Naive B cell (primary cell): ENCODE measurements at regions not wholly inside any gene's neighbourhood (a gene's known extent, or its start where the extent isn't known, plus 50 kb on each side); places are given as distances from the start of the nearest gene placed in this dataset.
A peak's percentile ranks its signal among the peaks of the same experiment; 100 is the strongest.

Experiments used
- ATAC-seq, 2 donors: fragments of 150-1000 bp; cut with Tn5 transposase; 2 replicates each; pipeline ENCODE4 v1.10.0; 2021; ENCODE audit warnings: low read depth in 2 of 2, mild to moderate bottlenecking in 2 of 2, moderate library complexity in 2 of 2
- DNase-seq: peaks from one replicate; pipeline ENCODE4 v3.0.0; 2022
- H3K27ac Mint-ChIP-seq, 6 donors: one replicate each; pipeline ENCODE4 v1.8.0; 2020 to 2022; ENCODE audit warnings: mild to moderate bottlenecking in 6 of 6, mixed read lengths in 6 of 6, moderate library complexity in 5 of 6, inconsistent platforms in 2 of 6
- H3K27me3 Mint-ChIP-seq, 3 donors: one replicate each; pipeline ENCODE4 v1.8.0; 2021 to 2022; ENCODE audit warnings: mixed read lengths in 3 of 3, mild to moderate bottlenecking in 1 of 3
- H3K36me3 Mint-ChIP-seq, 2 donors: one replicate each; pipeline ENCODE4 v1.8.0; 2020 to 2022; ENCODE audit warnings: mixed read lengths in 2 of 2, inconsistent platforms in 1 of 2, mild to moderate bottlenecking in 1 of 2
- H3K4me1 Mint-ChIP-seq, 3 donors: one replicate each; pipeline ENCODE4 v1.8.0; 2020 to 2022; ENCODE audit warnings: mixed read lengths in 3 of 3, inconsistent platforms in 1 of 3, mild to moderate bottlenecking in 1 of 3, moderate library complexity in 1 of 3
- H3K4me3 Mint-ChIP-seq, 8 donors: one replicate each; pipeline ENCODE4 v1.8.0; 2020 to 2022; ENCODE audit warnings: mild to moderate bottlenecking in 8 of 8, mixed read lengths in 8 of 8, moderate library complexity in 8 of 8, inconsistent platforms in 2 of 8
- H3K9me3 Mint-ChIP-seq, 7 donors: one replicate each; pipeline ENCODE4 v1.8.0; 2020 to 2022; ENCODE audit warnings: mixed read lengths in 7 of 7, mild to moderate bottlenecking in 5 of 7, inconsistent platforms in 2 of 7, moderate library complexity in 1 of 7

DNA sequence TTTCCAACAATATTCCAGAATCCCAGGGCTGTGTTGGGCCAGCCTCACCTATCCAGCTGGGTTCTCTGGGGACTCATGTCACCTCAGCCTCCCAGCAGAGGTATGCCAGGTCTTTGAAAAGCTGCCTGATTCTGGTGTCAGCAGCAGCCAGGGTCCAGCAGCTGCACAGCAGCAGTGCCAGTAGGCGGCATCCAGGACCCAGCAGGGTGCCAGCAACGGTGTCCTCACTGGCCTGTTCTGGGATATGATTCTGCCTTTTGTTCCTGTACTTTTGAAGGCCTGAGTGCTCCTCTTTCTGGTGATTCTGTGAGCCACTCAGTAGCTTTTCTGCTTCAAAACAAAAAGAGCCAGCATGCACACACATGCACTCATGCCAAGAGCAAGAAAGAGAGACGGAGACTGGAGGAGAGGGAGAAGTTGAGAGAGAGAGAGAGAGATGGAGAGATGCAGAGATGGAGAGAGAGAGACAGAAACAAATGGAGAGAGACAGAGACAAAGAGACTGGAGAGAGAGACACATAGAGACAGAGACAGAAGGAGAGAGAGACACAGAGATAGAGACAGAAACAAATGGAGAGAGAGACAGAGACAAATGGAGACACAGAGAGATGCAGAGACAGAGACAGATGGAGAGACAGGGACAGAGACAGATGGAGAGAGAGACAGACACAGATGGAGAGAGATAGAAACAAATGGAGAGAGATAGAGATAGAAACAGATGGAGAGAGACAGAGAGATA is 205.7 kb downstream of the UACA start:
- no peaks in the 10 kb centered on the region for H3K36me3 Mint-ChIP-seq
- peaks cover 15 to 21% (median 16%) of the 10 kb centered on the region in 3 donors for H3K27me3 Mint-ChIP-seq
- peaks cover 0 to 3% (median 3%) of the 10 kb centered on the region in 3 donors for H3K4me1 Mint-ChIP-seq
- H3K4me3 Mint-ChIP-seq = no peak overlapping the region
- no peak overlapping the region for H3K27ac Mint-ChIP-seq
- DNase-seq (no peak), ATAC-seq (no peak)
- H3K9me3 Mint-ChIP-seq = no peaks in the 10 kb centered on the region

DNA sequence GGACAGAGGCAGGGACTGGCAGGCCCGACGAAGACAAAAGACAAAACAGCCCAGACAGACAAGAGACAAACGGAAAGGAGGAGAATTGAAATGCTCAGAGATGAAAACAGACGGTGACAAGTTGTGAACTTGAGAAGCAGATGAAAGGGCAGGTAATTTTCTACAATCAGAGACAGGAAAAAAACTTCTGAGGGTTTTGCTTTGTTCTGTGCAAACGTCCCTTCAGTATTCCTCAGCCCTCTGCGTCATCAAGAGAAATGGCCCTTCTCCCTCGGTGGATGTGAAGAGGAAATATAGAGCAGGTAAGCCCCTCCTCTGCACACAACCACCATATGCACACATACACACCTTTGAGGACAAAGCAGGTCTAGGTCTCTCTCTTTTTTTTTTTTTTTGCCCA is 206.6 kb downstream of the UACA start:
- no peak overlapping the region for H3K4me3 Mint-ChIP-seq
- no peak for DNase-seq
- no peak overlapping the region for H3K27ac Mint-ChIP-seq
- H3K36me3 Mint-ChIP-seq = peaks cover 0 to 4% of the 10 kb centered on the region in 2 donors
- peaks cover 7 to 16% (median 14%) of the 10 kb centered on the region in 3 donors for H3K27me3 Mint-ChIP-seq
- no peak for ATAC-seq
- H3K4me1 Mint-ChIP-seq = peaks cover 0 to 3% (median under 1%) of the 10 kb centered on the region in 3 donors
- peaks cover 0 to 8% (median 3%) of the 10 kb centered on the region in 7 donors for H3K9me3 Mint-ChIP-seq

DNA sequence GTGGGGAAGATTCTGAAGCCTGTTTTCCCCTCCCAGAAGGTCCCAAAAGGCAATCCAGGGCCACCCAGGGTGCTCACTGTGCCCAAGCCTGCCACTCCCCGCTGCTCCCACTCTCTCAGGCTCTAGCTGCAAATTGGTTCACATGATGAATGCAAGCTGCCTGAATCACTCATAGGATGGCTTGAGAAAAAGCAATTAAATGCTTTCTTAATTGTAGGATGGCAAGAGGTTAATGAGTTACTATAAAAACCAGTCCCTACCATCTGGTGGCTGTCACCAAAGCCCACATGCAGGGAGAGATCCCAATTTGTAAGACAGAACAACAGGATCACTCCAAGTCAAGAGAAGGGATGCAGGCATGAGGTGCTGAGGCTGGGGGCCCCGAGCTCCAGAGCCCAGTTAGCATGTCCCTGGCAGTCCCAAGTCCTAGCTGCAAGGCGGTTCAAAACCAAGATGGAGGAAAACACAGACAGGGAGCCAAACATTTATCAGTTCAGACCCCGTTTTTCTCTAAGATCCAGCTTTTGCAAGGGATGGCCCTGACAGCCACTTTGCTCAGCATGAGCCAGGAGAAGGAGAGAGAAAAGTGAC is 207.1 kb downstream of the UACA start:
- Mint-ChIP-seq H3K36me3 (peaks cover 0 to 8% of the 10 kb centered on the region in 2 donors), H3K27me3 (peaks cover 1 to 14% (median 11%) of the 10 kb centered on the region in 3 donors), H3K9me3 (peaks cover 0 to 11% (median 3%) of the 10 kb centered on the region in 7 donors), H3K4me3 (no peak overlapping the region), H3K27ac (no peak overlapping the region), H3K4me1 (peaks cover 0 to 3% (median 0%) of the 10 kb centered on the region in 3 donors)
- ATAC-seq = no peak
- DNase-seq = no peak

DNA sequence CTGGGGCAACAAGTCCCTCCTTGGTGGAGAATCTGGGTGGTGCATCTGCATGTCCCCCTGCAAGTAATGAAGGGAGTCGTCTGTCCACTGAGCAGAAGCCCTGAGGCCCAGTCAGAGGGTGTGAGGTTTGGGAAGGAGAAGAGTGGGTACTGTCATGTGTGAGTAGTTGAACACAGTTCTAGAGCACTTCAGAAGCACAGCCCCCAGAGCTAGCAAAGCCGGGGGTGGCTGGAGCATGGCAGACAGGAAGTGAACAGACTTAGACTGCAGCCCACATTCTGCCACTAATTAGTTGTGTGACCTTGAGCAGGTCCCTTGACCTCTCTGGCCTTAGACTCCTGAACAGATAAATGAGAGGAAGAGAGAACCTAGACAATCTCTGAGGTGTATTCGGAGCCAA is 207.6 kb downstream of the UACA start:
- Mint-ChIP-seq H3K4me3 (no peak overlapping the region), H3K27ac (no peak overlapping the region), H3K27me3 (peaks cover 0 to 13% (median 10%) of the 10 kb centered on the region in 3 donors), H3K36me3 (peaks cover 0 to 8% of the 10 kb centered on the region in 2 donors), H3K9me3 (peaks cover 0 to 11% (median 3%) of the 10 kb centered on the region in 7 donors), H3K4me1 (peaks cover 0 to 2% (median 0%) of the 10 kb centered on the region in 3 donors)
- ATAC-seq (no peak), DNase-seq (no peak)

- ATAC-seq (no peak), DNase-seq (no peak)
- H3K4me3 Mint-ChIP-seq = no peak overlapping the region
- H3K36me3 Mint-ChIP-seq = peaks cover 0 to 8% of the 10 kb centered on the region in 2 donors
- peaks cover 0 to 11% (median 3%) of the 10 kb centered on the region in 7 donors for H3K9me3 Mint-ChIP-seq
- H3K27me3 Mint-ChIP-seq = peaks cover 0 to 10% (median 10%) of the 10 kb centered on the region in 3 donors
- H3K4me1 Mint-ChIP-seq = no peaks in the 10 kb centered on the region
- no peak overlapping the region for H3K27ac Mint-ChIP-seq
Observed at GRCh38 chr15:70547846-70548487, 215.4 kb downstream of the UACA start.

GRCh38 chr15:70545526-70545925 is 217.8 kb downstream of the UACA start:
- Mint-ChIP-seq H3K36me3 (no peaks in the 10 kb centered on the region), H3K27ac (no peak overlapping the region), H3K4me1 (no peaks in the 10 kb centered on the region), H3K4me3 (no peak overlapping the region), H3K27me3 (peaks cover 5 to 9% (median 7%) of the 10 kb centered on the region in 3 donors), H3K9me3 (peaks cover 0 to 1% (median 0%) of the 10 kb centered on the region in 7 donors)
- no peak for DNase-seq
- ATAC-seq = no peak

- Mint-ChIP-seq H3K36me3 (no peaks in the 10 kb centered on the region), H3K4me3 (no peak overlapping the region), H3K9me3 (peaks cover 0 to 1% (median 0%) of the 10 kb centered on the region in 7 donors), H3K27ac (no peak overlapping the region), H3K4me1 (peaks cover 0 to 4% (median 0%) of the 10 kb centered on the region in 3 donors), H3K27me3 (peaks cover 17 to 28% (median 18%) of the 10 kb centered on the region in 3 donors)
- no peak for ATAC-seq
- DNase-seq = no peak
Observed at GRCh38 chr15:70541511-70541910, 221.8 kb downstream of the UACA start.

- Mint-ChIP-seq H3K27ac (no peak overlapping the region), H3K27me3 (peaks cover 24 to 28% (median 26%) of the 10 kb centered on the region in 3 donors), H3K4me3 (no peak overlapping the region), H3K36me3 (no peaks in the 10 kb centered on the region), H3K4me1 (peaks cover 11 to 19% (median 11%) of the 10 kb centered on the region in 3 donors), H3K9me3 (peaks cover 0 to 1% (median 0%) of the 10 kb centered on the region in 7 donors)
- ATAC-seq (no peak), DNase-seq (no peak)
Observed at GRCh38 chr15:70539912-70540530, 223.3 kb downstream of the UACA start.

DNA sequence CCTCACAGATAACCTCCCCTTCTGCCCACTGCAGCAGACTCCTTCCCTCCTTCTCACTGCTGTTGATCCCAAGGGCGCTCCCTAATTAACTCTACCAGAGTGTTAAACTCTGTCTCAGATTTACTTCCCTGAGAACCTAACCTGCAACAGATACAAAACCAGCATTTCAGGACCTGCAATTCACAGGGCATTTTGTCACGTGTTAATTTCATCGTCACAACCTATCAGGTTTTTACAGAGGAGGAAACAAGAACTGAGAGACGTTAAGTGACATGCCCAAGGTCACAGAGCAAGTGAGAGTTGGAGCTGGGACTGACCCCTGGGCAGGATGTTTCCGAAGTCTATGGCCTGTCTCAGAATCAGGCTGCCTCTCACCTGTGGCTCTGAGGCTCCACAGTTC is 223.9 kb downstream of the UACA start:
- DNase-seq (no peak), ATAC-seq (no peak)
- H3K27ac Mint-ChIP-seq = peak overlapping the region in 1 of 6 donors; percentile 28
- peaks cover 17 to 25% (median 17%) of the 10 kb centered on the region in 3 donors for H3K4me1 Mint-ChIP-seq
- peaks cover 28 to 33% (median 28%) of the 10 kb centered on the region in 3 donors for H3K27me3 Mint-ChIP-seq
- peak overlapping the region in 1 of 8 donors; percentile 28 for H3K4me3 Mint-ChIP-seq
- peaks cover 0 to 1% (median 0%) of the 10 kb centered on the region in 7 donors for H3K9me3 Mint-ChIP-seq
- H3K36me3 Mint-ChIP-seq = no peaks in the 10 kb centered on the region

DNA sequence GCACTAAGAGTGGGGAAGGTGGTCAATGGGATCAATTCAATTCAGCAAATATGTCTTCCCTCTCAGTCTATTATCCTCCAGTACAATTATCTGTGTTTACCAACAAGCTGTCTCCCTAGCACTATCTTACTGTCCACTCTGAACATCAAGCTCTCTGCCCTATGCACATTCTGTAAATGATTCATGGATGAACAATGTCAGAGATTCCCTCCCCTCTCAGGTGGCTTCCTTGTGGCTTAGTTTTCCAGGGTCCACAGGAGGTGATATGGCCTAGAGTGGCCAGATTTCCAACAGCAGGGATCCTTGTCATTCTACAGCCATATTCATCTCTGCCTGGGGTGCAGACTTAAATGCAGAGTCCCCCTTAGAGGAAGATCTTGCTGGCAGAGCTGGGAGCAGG is 225.1 kb downstream of the UACA start:
- Mint-ChIP-seq H3K27me3 (peaks cover 28 to 37% (median 36%) of the 10 kb centered on the region in 3 donors), H3K4me1 (peaks cover 22 to 32% (median 25%) of the 10 kb centered on the region in 3 donors), H3K27ac (no peak overlapping the region), H3K4me3 (no peak overlapping the region), H3K36me3 (no peaks in the 10 kb centered on the region), H3K9me3 (peaks cover 0 to 1% (median 0%) of the 10 kb centered on the region in 7 donors)
- no peak for ATAC-seq
- no peak for DNase-seq

DNA sequence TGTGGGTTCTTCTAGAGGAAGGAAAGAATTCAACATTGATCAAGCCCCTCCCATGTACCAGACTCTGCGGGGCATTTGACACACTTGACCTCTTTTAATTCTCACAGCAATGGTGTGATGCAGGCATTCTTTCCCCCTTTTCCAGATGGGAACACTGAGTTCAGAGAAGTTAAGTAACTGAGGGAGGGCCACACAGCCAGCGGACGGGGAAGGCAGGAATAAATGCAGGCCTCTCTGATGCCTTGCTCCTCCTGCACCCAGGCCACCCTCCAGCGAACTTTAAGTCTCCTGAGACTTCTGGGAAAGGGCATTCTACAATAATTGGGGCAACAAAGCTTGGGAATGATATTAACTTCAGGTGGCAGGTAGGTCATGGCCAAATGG is 227.4 kb downstream of the UACA start:
- peak overlapping the region in 3 of 6 donors; percentile 47 to 90 (median 55) for H3K27ac Mint-ChIP-seq
- ATAC-seq (no peak), DNase-seq (no peak)
- peaks cover 27 to 34% (median 31%) of the 10 kb centered on the region in 3 donors for H3K27me3 Mint-ChIP-seq
- peaks cover 22 to 32% (median 25%) of the 10 kb centered on the region in 3 donors for H3K4me1 Mint-ChIP-seq
- no peaks in the 10 kb centered on the region for H3K36me3 Mint-ChIP-seq
- H3K9me3 Mint-ChIP-seq = peaks cover 0 to 1% (median 0%) of the 10 kb centered on the region in 7 donors
- peak overlapping the region in 7 of 8 donors; percentile 53 to 84 (median 72) for H3K4me3 Mint-ChIP-seq

- ATAC-seq (peak; percentile 59 to 60), DNase-seq (no peak)
- H3K4me3 Mint-ChIP-seq = peak overlapping the region in 6 of 8 donors; percentile 53 to 84 (median 74)
- peaks cover 21 to 34% (median 32%) of the 10 kb centered on the region in 3 donors for H3K27me3 Mint-ChIP-seq
- peaks cover 0 to 3% of the 10 kb centered on the region in 2 donors for H3K36me3 Mint-ChIP-seq
- H3K4me1 Mint-ChIP-seq = peaks cover 24 to 33% (median 26%) of the 10 kb centered on the region in 3 donors
- peaks cover 0 to 2% (median 0%) of the 10 kb centered on the region in 7 donors for H3K9me3 Mint-ChIP-seq
- peak overlapping the region in 3 of 6 donors; percentile 47 to 90 (median 55) for H3K27ac Mint-ChIP-seq
Observed at GRCh38 chr15:70535071-70535954, 228.0 kb downstream of the UACA start.
